ENCODE measurements at regions not wholly inside any gene's neighbourhood (a gene's known extent, or its start where the extent isn't known, plus 50 kb on each side); places are given as distances from the start of the nearest gene placed in this dataset.

DNA sequence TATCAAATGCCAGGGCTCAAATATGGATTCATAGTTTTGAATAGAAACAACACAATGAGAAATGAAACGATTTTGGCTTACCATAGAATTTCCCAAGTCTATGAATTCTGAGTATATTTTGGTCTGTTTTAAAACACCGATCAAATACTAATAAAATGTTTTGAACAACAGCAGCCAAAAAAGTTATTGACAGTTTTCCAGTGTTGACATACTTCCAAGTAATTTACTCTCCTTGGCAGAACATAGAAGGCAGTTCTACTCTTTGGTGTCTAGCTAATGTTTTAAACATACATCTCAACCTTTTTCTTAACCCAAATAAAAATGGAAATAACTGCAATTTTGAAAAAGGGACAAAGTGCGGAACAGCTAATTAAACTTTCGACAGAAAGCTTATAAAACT lies 1419.8 kb downstream of the ADGRL3 start:
- Histone ChIP-seq H3K27me3 (ENCODE audit: control insufficient read depth, insufficient read depth, low read length) (no peaks in the 10 kb centered on the region), H3K9me3 (ENCODE audit: control insufficient read depth, insufficient read depth, low read length) (peaks cover under 1% of the 10 kb centered on the region; the same call in 1 of the 2 replicates), H3K9me1 (ENCODE audit: insufficient read depth, low read length) (no peaks in the 10 kb centered on the region), H4K20me1 (ENCODE audit: insufficient read depth, low read length) (no peaks in the 10 kb centered on the region), H3K36me3 (ENCODE audit: control insufficient read depth, insufficient read depth, low read length) (no peaks in the 10 kb centered on the region), H2AK5ac (ENCODE audit: low read depth, low read length) (no peak overlapping the region), H3K27ac (ENCODE audit: insufficient read depth, low read length) (no peak overlapping the region), H2BK15ac (ENCODE audit: low read depth, low read length) (no peak overlapping the region), H4K5ac (ENCODE audit: low read depth, low read length) (no peak overlapping the region), H3K56ac (ENCODE audit: extremely low read depth, insufficient read depth, low read length) (no peak overlapping the region), H3K14ac (replicated peaks; ENCODE audit: low read depth, low read length) (no peak overlapping the region), H2BK20ac (ENCODE audit: low read depth, low read length) (no peak overlapping the region), H2AFZ (replicated peaks; ENCODE audit: low read length, poor library complexity) (no peak overlapping the region), H3K18ac (ENCODE audit: low read depth, low read length) (no peak overlapping the region), H3K9ac (ENCODE audit: low read depth, low read length) (no peak overlapping the region), H3K79me1 (ENCODE audit: low read depth in 1 of 2, low read length in 2 of 2) (no peaks in the 10 kb centered on the region), H3K23ac (ENCODE audit: low read depth, low read length) (no peak overlapping the region), H2BK5ac (ENCODE audit: low read depth, low read length, poor library complexity, severe bottlenecking) (no peak overlapping the region), H2BK120ac (ENCODE audit: low read depth, low read length) (no peak overlapping the region), H4K8ac (ENCODE audit: low read depth in 2 of 2, low read length in 2 of 2) (no peak overlapping the region), H3K4me2 (ENCODE audit: low read depth, low read length) (no peak overlapping the region), H3K4me3 (ENCODE audit: insufficient read depth, low read depth, low read length) (no peak overlapping the region), H2AK9ac (replicated peaks; ENCODE audit: low read depth, low read length, poor library complexity) (no peak overlapping the region), H3K4ac (ENCODE audit: low read depth, low read length) (no peak overlapping the region), H3K4me1 (ENCODE audit: control insufficient read depth, insufficient read depth, low read length) (no peaks in the 10 kb centered on the region), H4K91ac (ENCODE audit: insufficient read depth, low read depth, low read length) (no peak overlapping the region)
- no peak for TF ChIP-seq USF2 (IDR thresholded peaks at IDR 0.05; ENCODE audit: low read depth, low read length)
- no peak for TF ChIP-seq BHLHE40 (IDR thresholded peaks at IDR 0.05; ENCODE audit: low read depth, low read length)
- TF ChIP-seq RAD21 (IDR thresholded peaks at IDR 0.05; ENCODE audit: low read length): no peak
- no peak for TF ChIP-seq MXI1 (IDR thresholded peaks at IDR 0.05; ENCODE audit: borderline replicate concordance, low read depth, low read length)
- POLR2A ChIA-PET (ENCODE audit: unreplicated experiment): no interaction called here
- CTCF ChIA-PET: no interaction called here
- WGBS, 2 experiments (ENCODE audit: extremely low coverage in 2 of 2, insufficient read length in 1 of 2): no CpG with 5 or more reads among the region's 4 CpGs
- intact Hi-C loops (cut with micrococcal nuclease): no loop called here
- dilution Hi-C loops (cut with HindIII; ENCODE audit: low sequenced_read_pairs, unreplicated experiment): no loop called here
- DNase-seq: no peak
- BruUV-seq (replicated peaks): no TSS peak
- ATAC-seq (ENCODE audit: low read depth): no peak
- in situ Hi-C loops (cut with MboI; ENCODE audit: low sequenced_read_pairs): no loop called here

All from IMR-90 (cell line).